ENCODE measurements at regions not wholly inside any gene's neighbourhood (a gene's known extent, or its start where the extent isn't known, plus 50 kb on each side); places are given as distances from the start of the nearest gene placed in this dataset.
"Not testable (repeated sequence)": the region's sequence is repeated elsewhere in the genome, so short reads cannot be mapped to it uniquely, and the experiment has no call there.

GRCh38 chr4:67035986-67036385 is 509.3 kb downstream of the CENPC start:
- DNase-seq, result no peak

GRCh38 chr4:67035501-67035900 is 509.8 kb downstream of the CENPC start:
- DNase-seq, result no peak

GRCh38 chr4:67030636-67031035 is 514.7 kb downstream of the CENPC start:
- DNase-seq, result no peak

GRCh38 chr4:67020438-67020797 is 524.9 kb downstream of the CENPC start:
- DNase-seq, result no peak

GRCh38 chr4:67019686-67020437 is 525.4 kb downstream of the CENPC start:
- no peak for DNase-seq

GRCh38 chr4:67014592-67014991 is 530.7 kb downstream of the CENPC start:
- DNase-seq, result no peak

GRCh38 chr4:67006791-67007190 is 538.5 kb downstream of the CENPC start:
- no peak for DNase-seq

- no peak for DNase-seq
Measured at GRCh38 chr4:66991521-66991920, 553.8 kb downstream of the CENPC start.

- no peak for DNase-seq
Measured at GRCh38 chr4:66974665-66975064, 570.6 kb downstream of the CENPC start.

- DNase-seq, result no peak
Measured at GRCh38 chr4:66972087-66972486, 573.2 kb downstream of the CENPC start.

GRCh38 chr4:66964467-66964866 is 580.8 kb downstream of the CENPC start:
- no peak for DNase-seq

- DNase-seq, result no peak
Measured at GRCh38 chr4:66963084-66963483, 582.2 kb downstream of the CENPC start.

GRCh38 chr4:66959207-66959606 is 586.1 kb downstream of the CENPC start:
- DNase-seq, result no peak

- no peak for DNase-seq
Measured at GRCh38 chr4:66956852-66957251, 588.5 kb downstream of the CENPC start.

GRCh38 chr4:66956426-66956825 is 588.9 kb downstream of the CENPC start:
- no peak for DNase-seq

GRCh38 chr4:66955784-66956183 is 589.5 kb downstream of the CENPC start:
- DNase-seq, result no peak

GRCh38 chr4:66949419-66949818 is 595.9 kb downstream of the CENPC start:
- DNase-seq, result no peak

- no peak for DNase-seq
Measured at GRCh38 chr4:66946761-66947160, 598.5 kb downstream of the CENPC start.

- no peak for DNase-seq
Measured at GRCh38 chr4:66943112-66943511, 602.2 kb downstream of the CENPC start.

- not testable (repeated sequence) for DNase-seq
Measured at GRCh38 chr4:66931981-66932380, 613.3 kb downstream of the CENPC start.

- DNase-seq, result no peak
Measured at GRCh38 chr4:66930206-66930605, 615.1 kb downstream of the CENPC start.

- no peak for DNase-seq
Measured at GRCh38 chr4:66929748-66930147, 615.6 kb downstream of the CENPC start.

- not testable (repeated sequence) for DNase-seq
Measured at GRCh38 chr4:66928881-66929280, 616.4 kb downstream of the CENPC start.

GRCh38 chr4:66927937-66928336 is 617.4 kb downstream of the CENPC start:
- DNase-seq, result no peak

GRCh38 chr4:66926687-66927086 is 618.6 kb downstream of the CENPC start:
- DNase-seq, result no peak

Measured in activated T-cell treated with anti-CD3 and anti-CD28 coated beads, Interleukin-2, amount 50 U/mL, for 48 hours (primary cell).